A172 (cell line): ENCODE measurements at regions not wholly inside any gene's neighbourhood (a gene's known extent, or its start where the extent isn't known, plus 50 kb on each side); places are given as distances from the start of the nearest gene placed in this dataset.

ENCODE experiments used
- DNase-seq: peaks from one replicate; pipeline ENCODE4 v3.0.0-alpha.2; 2015; ENCODE audit warnings: low spot score

DNA sequence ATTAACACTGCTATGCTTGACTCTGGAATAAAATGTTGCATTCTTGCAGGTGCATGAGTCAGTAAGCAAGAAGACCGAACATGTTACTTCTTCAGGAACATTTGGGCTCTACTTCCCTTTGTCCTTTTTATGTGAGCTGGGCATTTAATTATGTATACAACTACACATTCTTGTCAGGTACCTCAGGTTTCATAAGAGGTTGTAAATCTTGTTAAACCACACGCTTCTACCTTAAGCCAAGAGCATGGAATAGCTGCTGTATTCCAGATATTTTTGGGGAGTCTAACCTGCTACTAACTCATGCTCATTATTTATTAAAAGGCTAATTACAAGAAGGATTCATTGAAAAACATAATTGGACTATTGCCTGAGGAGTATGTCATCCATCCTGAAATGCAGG is 414.2 kb upstream of the KLF6 start:
- no peak for DNase-seq

DNA sequence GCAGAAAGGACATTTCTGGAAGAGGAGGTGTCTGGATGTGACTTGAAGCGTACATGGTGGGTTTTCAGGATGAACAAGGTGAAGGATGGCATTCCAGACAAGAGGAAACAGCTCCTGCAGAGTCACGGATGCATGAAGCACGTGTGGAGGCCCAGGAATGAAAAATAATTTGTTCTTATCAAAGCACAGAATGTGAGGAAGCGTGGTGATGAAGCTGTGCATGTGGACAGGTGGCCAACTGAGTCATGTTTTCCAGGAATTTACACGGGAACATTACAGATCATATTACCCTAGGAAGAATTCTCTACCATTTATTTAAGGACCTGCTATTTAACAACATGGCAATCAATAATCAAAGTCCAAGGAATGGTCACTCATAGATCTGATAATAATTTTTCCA is 413.2 kb upstream of the KLF6 start:
- DNase-seq: no peak

GRCh38 chr10:4197676-4198075 is 412.7 kb upstream of the KLF6 start:
- no peak for DNase-seq

DNA sequence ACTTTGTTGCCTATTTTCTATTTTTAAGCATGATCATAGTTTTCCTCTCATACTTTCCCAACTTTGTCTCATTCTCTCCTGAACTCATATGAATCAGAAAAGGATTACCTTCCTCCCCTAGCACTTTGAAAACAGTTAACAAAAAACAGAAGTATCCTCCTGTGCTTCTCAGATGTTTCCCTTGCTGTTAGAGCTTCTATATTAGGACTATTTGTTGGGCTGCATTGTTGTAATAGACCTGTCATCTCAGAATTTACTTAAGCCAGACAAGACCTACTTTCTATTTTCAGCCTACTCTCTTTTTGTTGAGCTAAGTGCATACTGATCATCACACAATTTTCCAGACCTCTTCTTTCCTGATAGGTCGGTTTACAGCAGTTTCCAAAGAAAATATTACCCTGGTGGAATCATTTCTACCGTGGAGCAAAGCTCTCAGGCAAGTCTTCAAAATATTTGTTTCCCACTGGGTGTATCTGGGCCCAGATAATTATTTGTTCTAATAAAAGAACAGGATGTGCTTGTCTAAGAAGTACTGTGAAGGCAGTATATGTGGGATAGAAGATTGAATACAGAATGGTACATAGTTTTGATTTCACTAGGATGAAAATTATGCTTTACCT is 411.9 kb upstream of the KLF6 start:
- DNase-seq: no peak

- no peak for DNase-seq
These were observed 411.2 kb upstream of the KLF6 start for GRCh38 chr10:4196183-4196582.

GRCh38 chr10:4195213-4195612 is 410.2 kb upstream of the KLF6 start:
- DNase-seq: peak; percentile 84

DNA sequence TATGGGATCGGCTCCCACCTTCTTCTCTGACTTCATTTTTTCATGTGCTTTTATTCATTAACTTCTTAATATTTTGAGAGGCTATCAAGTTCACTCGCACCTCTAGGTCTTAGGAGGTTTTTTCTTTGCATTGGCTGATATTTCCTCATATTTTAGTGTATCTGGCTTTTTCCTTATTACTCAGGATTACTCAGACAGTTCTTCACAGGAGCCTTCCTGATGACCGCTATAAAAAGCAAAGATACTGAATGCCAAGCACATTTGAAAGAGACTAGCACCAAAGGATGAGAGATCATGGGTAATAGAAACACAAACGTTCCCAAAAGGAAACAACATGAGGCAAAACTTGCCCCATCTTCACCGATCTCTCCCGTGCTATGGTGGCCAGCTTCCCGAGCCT is 409.2 kb upstream of the KLF6 start:
- DNase-seq: no peak

DNA sequence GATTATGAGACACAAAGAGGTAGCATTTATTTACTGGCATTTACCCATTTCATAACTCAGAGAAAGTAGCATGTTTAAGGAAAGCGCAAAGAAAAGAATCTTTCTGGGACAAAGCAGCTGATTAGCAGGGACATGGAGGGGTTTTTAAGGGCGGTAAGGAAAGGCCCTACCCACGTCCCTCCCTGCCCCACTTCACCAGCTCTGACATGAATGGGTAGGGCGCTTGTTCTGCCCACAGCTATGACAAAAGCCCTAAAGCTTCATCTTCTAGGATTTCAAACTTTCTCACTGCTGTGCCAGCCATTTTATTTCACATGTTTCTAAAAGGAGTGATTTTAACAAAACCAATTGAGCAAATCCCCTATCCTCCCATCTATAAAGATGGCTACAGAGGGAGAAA is 406.9 kb upstream of the KLF6 start:
- DNase-seq: no peak

DNA sequence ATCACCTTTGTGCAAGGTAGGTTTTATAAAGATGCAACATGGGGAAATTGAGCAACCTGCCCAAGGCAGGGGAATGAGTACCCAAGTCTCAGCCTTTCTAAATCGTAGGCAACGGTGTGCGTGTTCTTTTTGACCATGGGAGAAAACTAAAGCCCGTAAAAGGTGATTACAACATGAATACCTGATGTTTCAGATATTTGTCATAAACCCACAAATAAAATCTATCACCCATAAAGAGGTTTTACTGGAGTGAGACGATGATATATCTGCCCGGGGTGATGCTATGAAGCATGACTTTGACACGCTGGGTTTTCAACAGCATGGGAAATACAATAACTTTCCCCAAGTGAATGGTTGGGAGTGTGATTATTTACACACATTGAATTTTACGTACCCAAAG is 406.3 kb upstream of the KLF6 start:
- no peak for DNase-seq

GRCh38 chr10:4190876-4191275 is 405.9 kb upstream of the KLF6 start:
- no peak for DNase-seq

DNA sequence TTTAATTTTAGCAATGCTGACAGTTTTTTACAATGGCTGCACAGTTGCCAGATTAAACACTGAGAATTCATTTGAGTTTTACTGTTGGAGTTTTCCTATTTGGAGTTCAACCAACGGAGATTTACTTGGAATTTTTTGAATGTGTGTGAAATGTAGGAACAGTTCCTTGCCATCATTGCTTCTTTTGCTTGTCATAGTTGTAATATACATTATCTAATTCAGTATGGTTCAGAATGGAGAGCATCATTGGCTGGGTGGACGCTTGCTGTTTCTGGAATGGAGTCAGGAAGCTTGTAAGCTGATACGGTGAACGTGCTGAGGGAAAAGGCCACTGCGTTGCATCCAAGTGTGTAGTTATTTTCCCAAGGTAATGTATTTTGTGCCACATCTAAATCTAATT is 404.3 kb upstream of the KLF6 start:
- DNase-seq: no peak

DNA sequence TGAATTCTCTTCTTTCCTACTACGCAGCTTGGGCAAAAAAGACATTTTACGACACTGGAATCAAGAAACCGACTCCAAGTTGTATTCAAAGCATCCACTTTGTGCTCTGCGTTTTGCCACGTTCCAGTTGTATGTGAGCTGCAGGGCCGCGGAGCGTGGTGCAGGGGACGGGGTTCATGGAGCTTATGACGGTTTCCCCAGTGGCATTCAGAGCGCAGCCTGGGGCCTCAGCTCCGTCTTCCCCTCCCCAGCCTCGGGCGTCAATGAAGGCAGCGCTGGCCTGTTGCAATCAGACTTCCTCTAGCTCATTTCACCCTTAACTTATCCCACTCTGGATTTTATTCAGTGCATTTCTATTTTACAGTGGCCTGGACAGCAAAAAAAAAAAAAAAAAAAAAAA is 403.4 kb upstream of the KLF6 start:
- no peak for DNase-seq

DNA sequence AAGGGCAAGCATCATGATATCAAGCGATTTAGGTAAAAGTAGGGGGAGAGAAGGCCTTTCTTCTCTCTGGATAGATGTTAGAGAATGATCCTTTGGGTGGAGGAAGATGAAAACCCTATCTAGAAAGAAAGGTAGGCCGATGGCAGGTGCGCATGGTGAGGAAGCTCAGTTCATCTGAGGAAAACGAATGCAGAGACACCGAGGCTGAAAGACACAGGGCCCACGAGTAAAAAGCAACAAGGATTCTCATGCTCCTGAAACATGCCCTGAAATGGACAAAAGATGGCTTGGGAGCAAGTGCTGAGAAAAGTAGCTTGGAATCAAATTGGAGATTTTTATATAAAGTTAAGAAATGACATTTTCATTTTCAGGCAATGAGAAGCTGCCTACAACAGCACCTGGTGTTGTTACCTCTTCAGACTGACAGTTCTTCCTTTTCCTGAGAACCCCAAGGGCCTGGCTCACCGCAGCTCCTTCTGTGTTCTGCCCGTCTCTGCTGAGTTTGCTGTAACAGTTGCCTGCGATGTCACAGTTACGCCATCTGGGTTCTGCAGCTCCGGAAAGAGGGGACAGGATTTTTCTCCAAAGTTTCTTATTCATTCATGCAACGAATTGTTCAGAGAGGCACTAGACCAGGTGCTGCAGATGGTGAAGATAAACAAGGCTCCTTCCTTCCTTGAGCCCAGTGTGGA is 402.0 kb upstream of the KLF6 start:
- DNase-seq: no peak

GRCh38 chr10:4183761-4184261 is 398.8 kb upstream of the KLF6 start:
- DNase-seq: no peak

- no peak for DNase-seq
These were observed 396.6 kb upstream of the KLF6 start for GRCh38 chr10:4181621-4182049.

GRCh38 chr10:4181081-4181480 is 396.1 kb upstream of the KLF6 start:
- DNase-seq: no peak

GRCh38 chr10:4177791-4178190 is 392.8 kb upstream of the KLF6 start:
- DNase-seq: no peak

GRCh38 chr10:4176500-4177281 is 391.7 kb upstream of the KLF6 start:
- no peak for DNase-seq

DNA sequence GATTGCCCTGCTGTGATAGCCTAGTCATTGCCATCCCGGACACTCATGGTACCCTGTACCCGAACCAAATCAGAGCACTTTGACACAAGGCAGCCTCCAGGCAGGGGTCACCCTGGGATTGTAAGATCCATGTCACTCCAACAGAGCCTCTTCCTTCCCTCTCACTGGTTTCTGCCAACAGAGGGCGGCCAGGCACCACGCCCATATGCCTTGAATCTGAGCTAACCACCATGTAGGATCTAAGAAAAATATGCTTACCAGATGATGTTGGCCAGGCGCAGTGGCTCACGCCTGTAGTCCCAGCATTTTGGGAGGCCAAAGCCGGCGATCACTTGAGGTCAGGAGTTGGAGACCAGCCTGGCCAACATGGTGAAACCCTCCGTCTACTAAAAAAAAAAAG is 389.2 kb upstream of the KLF6 start:
- peak; percentile 18 for DNase-seq

GRCh38 chr10:4170633-4171314 is 385.8 kb upstream of the KLF6 start:
- DNase-seq: no peak

GRCh38 chr10:4170181-4170580 is 385.2 kb upstream of the KLF6 start:
- no peak for DNase-seq

DNA sequence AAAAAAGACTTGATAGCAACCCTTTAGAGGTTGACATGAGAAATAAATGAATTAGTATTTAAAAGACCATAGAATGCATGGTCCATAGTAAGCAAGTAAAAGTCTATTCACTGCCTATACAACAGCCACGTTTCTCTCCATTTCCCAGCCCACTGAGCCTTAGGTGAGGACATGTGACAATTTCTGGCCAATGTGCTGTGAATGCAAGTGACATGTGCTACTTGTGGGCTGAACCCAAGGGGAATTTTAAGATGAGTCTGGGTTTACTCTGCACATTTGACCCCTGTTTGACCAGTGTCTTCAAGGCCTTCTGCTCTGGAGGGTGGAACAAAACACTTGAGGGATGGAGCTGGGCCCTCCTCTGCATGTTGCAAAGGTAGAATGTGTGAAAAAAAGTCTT is 384.4 kb upstream of the KLF6 start:
- no peak for DNase-seq
